C4-2B (cell line): ENCODE measurements at regions not wholly inside any gene's neighbourhood (a gene's known extent, or its start where the extent isn't known, plus 50 kb on each side); places are given as distances from the start of the nearest gene placed in this dataset.

Experiments used
- H3K27ac ChIP-seq: fragments of 450-650 bp; 2 replicates; pipeline ENCODE4 v1.5.1; 2017
- CTCF ChIP-seq: fragments of 450-650 bp; conservative IDR thresholded peaks from 2 replicates; pipeline ENCODE4 v1.5.1; 2017; ENCODE audit warnings: mild to moderate bottlenecking
- ZFX ChIP-seq: fragments of 450-650 bp; IDR thresholded peaks from 2 replicates; pipeline ENCODE4 v1.6.1; 2017

GRCh38 chr10:128642502-128642901 lies 516.3 kb upstream of the MKI67 start:
- no peak overlapping the region for H3K27ac ChIP-seq
- no peak for TF ChIP-seq ZFX
- TF ChIP-seq CTCF = no peak

- TF ChIP-seq CTCF (no peak), ZFX (no peak)
- H3K27ac ChIP-seq = no peak overlapping the region
These were observed 517.4 kb upstream of the MKI67 start for GRCh38 chr10:128643658-128644057.

GRCh38 chr10:128645486-128645885 lies 519.3 kb upstream of the MKI67 start:
- no peak for TF ChIP-seq ZFX
- no peak for TF ChIP-seq CTCF
- H3K27ac ChIP-seq = no peak overlapping the region

GRCh38 chr10:128646956-128647355 lies 520.7 kb upstream of the MKI67 start:
- no peak overlapping the region for H3K27ac ChIP-seq
- TF ChIP-seq ZFX = no peak

GRCh38 chr10:128657548-128657947 lies 531.3 kb upstream of the MKI67 start:
- TF ChIP-seq CTCF (no peak), ZFX (no peak)
- no peak overlapping the region for H3K27ac ChIP-seq

- no peak overlapping the region for H3K27ac ChIP-seq
- TF ChIP-seq CTCF (no peak), ZFX (no peak)
These were observed 534.5 kb upstream of the MKI67 start for GRCh38 chr10:128660726-128661125.

- no peak for TF ChIP-seq CTCF
- no peak for TF ChIP-seq ZFX
- H3K27ac ChIP-seq = no peak overlapping the region
These were observed 535.4 kb upstream of the MKI67 start for GRCh38 chr10:128661404-128662197.

- H3K27ac ChIP-seq = no peak overlapping the region
- TF ChIP-seq CTCF (no peak), ZFX (no peak)
These were observed 536.3 kb upstream of the MKI67 start for GRCh38 chr10:128662520-128662919.
